Frontal cortex (tissue), 3 donors: ENCODE measurements at regions not wholly inside any gene's neighbourhood (a gene's known extent, or its start where the extent isn't known, plus 50 kb on each side); places are given as distances from the start of the nearest gene placed in this dataset.
A peak's percentile ranks its signal among the peaks of the same experiment; 100 is the strongest.

ENCODE experiments used
- DNase-seq, 2 donors: peaks; one replicate each; pipeline ENCODE4 v3.0.0; 2012; ENCODE audit warnings: low spot score in 2 of 2
- FAIRE-seq: peaks from 2 replicates; lab custom pipeline; 2012; peaks lifted over from hg19 to GRCh38; lab: Jason Lieb, UNC
- donor health status: control.
- donor health status: control.
- donor health status: control.

- no peak for FAIRE-seq
- no peak for DNase-seq
These were observed 559.7 kb upstream of the MGMT start for GRCh38 chr10:128907155-128907941.

- no peak for FAIRE-seq
- no peak for DNase-seq
These were observed 558.9 kb upstream of the MGMT start for GRCh38 chr10:128908099-128908498.

- no peak for FAIRE-seq
- DNase-seq, result no peak
These were observed 558.5 kb upstream of the MGMT start for GRCh38 chr10:128908499-128908898.

- DNase-seq (no peak), FAIRE-seq (no peak)
These were observed 554.3 kb upstream of the MGMT start for GRCh38 chr10:128912568-128913311.

GRCh38 chr10:128914681-128915080, 552.4 kb upstream of the MGMT start:
- no peak for FAIRE-seq
- peak in 1 of 2 donors; percentile 28 for DNase-seq

GRCh38 chr10:128915630-128916029, 551.4 kb upstream of the MGMT start:
- FAIRE-seq, result no peak
- DNase-seq, result no peak

- FAIRE-seq (no peak), DNase-seq (no peak)
These were observed 550.7 kb upstream of the MGMT start for GRCh38 chr10:128916383-128916782.

GRCh38 chr10:128921389-128922022, 545.5 kb upstream of the MGMT start:
- FAIRE-seq (no peak), DNase-seq (no peak)

GRCh38 chr10:128922172-128922571, 544.9 kb upstream of the MGMT start:
- DNase-seq, result no peak
- no peak for FAIRE-seq

- no peak for DNase-seq
- FAIRE-seq, result no peak
These were observed 544.3 kb upstream of the MGMT start for GRCh38 chr10:128922619-128923196.

- no peak for DNase-seq
- FAIRE-seq, result no peak
These were observed 542.1 kb upstream of the MGMT start for GRCh38 chr10:128924918-128925317.

GRCh38 chr10:128926711-128927110, 540.3 kb upstream of the MGMT start:
- DNase-seq (no peak), FAIRE-seq (no peak)

- no peak for DNase-seq
- FAIRE-seq, result no peak
These were observed 539.4 kb upstream of the MGMT start for GRCh38 chr10:128927497-128928161.

GRCh38 chr10:128928231-128928836, 538.7 kb upstream of the MGMT start:
- FAIRE-seq, result no peak
- no peak for DNase-seq

- FAIRE-seq (no peak), DNase-seq (no peak)
These were observed 537.9 kb upstream of the MGMT start for GRCh38 chr10:128929131-128929530.

- FAIRE-seq (no peak), DNase-seq (no peak)
These were observed 537.3 kb upstream of the MGMT start for GRCh38 chr10:128929767-128930166.

GRCh38 chr10:128930515-128930914, 536.5 kb upstream of the MGMT start:
- DNase-seq, result no peak
- no peak for FAIRE-seq

- no peak for DNase-seq
- FAIRE-seq, result no peak
These were observed 534.8 kb upstream of the MGMT start for GRCh38 chr10:128932071-128932820.

GRCh38 chr10:128934492-128934891, 532.5 kb upstream of the MGMT start:
- DNase-seq (no peak), FAIRE-seq (no peak)
